Mesenchymal stem cell (in vitro differentiated cells and primary cell): ENCODE measurements at regions not wholly inside any gene's neighbourhood (a gene's known extent, or its start where the extent isn't known, plus 50 kb on each side); places are given as distances from the start of the nearest gene placed in this dataset.

Source experiments
- DNase-seq: peaks from one replicate; pipeline ENCODE4 v3.0.0-alpha.2; 2013
- H2AFZ ChIP-seq: one replicate; pipeline ENCODE4 v1.6.1; 2013; ENCODE audit warnings: low read depth, mild to moderate bottlenecking, control low read depth, inconsistent platforms, low read length, moderate library complexity
- H2AK5ac ChIP-seq: 2 replicates; pipeline ENCODE4 v1.6.1; 2013; ENCODE audit warnings: low read length, moderate library complexity, mild to moderate bottlenecking, inconsistent platforms; ENCODE audit not compliant: severe bottlenecking
- H2BK120ac ChIP-seq: one replicate; pipeline ENCODE4 v1.6.1; 2013; ENCODE audit warnings: low read depth, mild to moderate bottlenecking, inconsistent platforms, low read length, moderate library complexity
- H2BK12ac ChIP-seq, 2 experiments: one replicate each; pipeline ENCODE4 v1.6.1; 2013; ENCODE audit warnings: inconsistent platforms in 2 of 2, low read length in 2 of 2, mild to moderate bottlenecking in 2 of 2, moderate library complexity in 2 of 2, control low read depth in 1 of 2
- H2BK15ac ChIP-seq: one replicate; pipeline ENCODE4 v1.6.1; 2013; ENCODE audit warnings: mild to moderate bottlenecking, low read depth, inconsistent platforms; ENCODE audit not compliant: poor library complexity, severe bottlenecking
- H2BK5ac ChIP-seq: 2 replicates; pipeline ENCODE4 v1.6.1; 2013; ENCODE audit warnings: low read depth, mild to moderate bottlenecking, low read length, control low read depth, inconsistent platforms; ENCODE audit not compliant: poor library complexity, severe bottlenecking
- H3K14ac ChIP-seq, 2 experiments: one replicate each; pipeline ENCODE4 v1.6.1; 2013; ENCODE audit warnings: inconsistent platforms in 2 of 2, low read length in 2 of 2, control low read depth in 1 of 2, mild to moderate bottlenecking in 1 of 2, moderate library complexity in 1 of 2
- H3K18ac ChIP-seq, 2 experiments: one replicate each; pipeline ENCODE4 v1.6.1; 2013; ENCODE audit warnings: inconsistent platforms in 2 of 2, low read length in 2 of 2, control low read depth in 1 of 2, low read depth in 1 of 2, mild to moderate bottlenecking in 1 of 2
- H3K23ac ChIP-seq, 2 experiments: one replicate each; pipeline ENCODE4 v1.6.1; 2013; ENCODE audit warnings: inconsistent platforms in 2 of 2, low read length in 2 of 2, mild to moderate bottlenecking in 2 of 2, moderate library complexity in 2 of 2, control low read depth in 1 of 2
- H3K27ac ChIP-seq: 2 replicates; pipeline ENCODE4 v1.5.1; 2013; ENCODE audit warnings: mild to moderate bottlenecking, moderate library complexity, low read length, control low read depth, inconsistent platforms; ENCODE audit not compliant: poor library complexity, severe bottlenecking
- H3K27me3 ChIP-seq, 2 experiments: 2 replicates each; pipeline versions ENCODE4 v1.6.1 to v1.7.0; 2013; ENCODE audit warnings: low read length in 2 of 2, mild to moderate bottlenecking in 2 of 2, moderate library complexity in 2 of 2, control low read depth in 1 of 2, inconsistent platforms in 1 of 2; ENCODE audit not compliant: control insufficient read depth in 1 of 2, insufficient read depth in 1 of 2
- H3K36me3 ChIP-seq, 2 experiments: 2 replicates each; pipeline versions ENCODE4 v1.6.1 to v1.7.0; 2013; ENCODE audit warnings: low read length in 2 of 2, control low read depth in 1 of 2, inconsistent platforms in 1 of 2, low read depth in 1 of 2, mild to moderate bottlenecking in 1 of 2; ENCODE audit not compliant: insufficient read depth in 2 of 2, control insufficient read depth in 1 of 2
- H3K4ac ChIP-seq, 2 experiments: one replicate each; pipeline ENCODE4 v1.6.1; 2013; ENCODE audit warnings: inconsistent platforms in 2 of 2, low read length in 2 of 2, mild to moderate bottlenecking in 2 of 2, moderate library complexity in 2 of 2, control low read depth in 1 of 2, low read depth in 1 of 2
- H3K4me1 ChIP-seq: 2 replicates; pipeline ENCODE4 v1.6.1; 2013; ENCODE audit warnings: low read depth, low read length, control low read depth; ENCODE audit not compliant: control insufficient read depth, insufficient read depth
- H3K4me2 ChIP-seq: 2 replicates; pipeline ENCODE4 v1.6.1; 2013; ENCODE audit warnings: low read length, mild to moderate bottlenecking, inconsistent platforms; ENCODE audit not compliant: poor library complexity, severe bottlenecking
- H3K4me3 ChIP-seq, 2 experiments: 2 replicates each; pipeline versions ENCODE4 v1.5.1 to v1.7.0; 2013; ENCODE audit warnings: low read length in 2 of 2, mild to moderate bottlenecking in 2 of 2, control low read depth in 1 of 2, low read depth in 1 of 2; ENCODE audit not compliant: insufficient read depth in 1 of 2
- H3K79me1 ChIP-seq: replicated peaks from 2 replicates; pipeline ENCODE4 v1.6.1; 2013; ENCODE audit warnings: mild to moderate bottlenecking, control low read depth, low read length, inconsistent platforms; ENCODE audit not compliant: poor library complexity, severe bottlenecking
- H3K9ac ChIP-seq: 2 replicates; pipeline ENCODE4 v1.7.0; 2013; ENCODE audit warnings: mild to moderate bottlenecking, low read length, moderate library complexity
- H3K9me3 ChIP-seq: 2 replicates; pipeline ENCODE4 v1.7.0; 2013; ENCODE audit warnings: mild to moderate bottlenecking, low read length; ENCODE audit not compliant: control insufficient read depth
- H4K8ac ChIP-seq: one replicate; pipeline ENCODE4 v1.6.1; 2013; ENCODE audit warnings: inconsistent platforms, mild to moderate bottlenecking, low read length, moderate library complexity
- H4K91ac ChIP-seq: one replicate; pipeline ENCODE4 v1.6.1; 2013; ENCODE audit warnings: mild to moderate bottlenecking, low read length, inconsistent platforms
- WGBS: methylation state at CpG from one replicate; pipeline ENCODE4 v1.1.7; 2013; ENCODE audit warnings: mixed read lengths; 5-methylcytosine and 5-hydroxymethylcytosine counted together

DNA sequence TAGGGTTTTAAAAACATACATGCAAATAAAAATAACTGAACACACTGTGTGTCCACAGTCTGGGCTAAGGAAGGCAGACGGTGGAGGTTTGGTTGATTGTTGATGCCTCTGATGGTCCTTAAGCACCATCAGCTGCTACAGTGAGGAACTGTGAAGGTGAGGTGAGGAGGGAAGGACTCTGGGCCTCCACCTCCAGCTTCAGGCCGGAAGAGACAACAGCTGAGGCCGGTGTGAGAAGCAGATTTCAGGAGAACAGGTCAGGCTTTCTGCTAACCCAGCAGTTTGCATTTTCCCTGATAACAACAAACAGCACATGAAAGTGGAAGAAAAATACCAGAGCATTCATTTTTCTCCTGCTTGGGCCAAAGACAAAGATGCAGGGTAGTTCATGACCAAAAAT, 189.9 kb upstream of the AJAP1 start:
- no peak overlapping the region for H3K27ac ChIP-seq
- no peak overlapping the region for H2BK12ac ChIP-seq
- WGBS: 79% methylated on average over 3 of the region's 3 CpGs
- DNase-seq: no peak
- H3K4me1 ChIP-seq: no peaks in the 10 kb centered on the region
- no peaks in the 10 kb centered on the region for H3K36me3 ChIP-seq
- no peak overlapping the region for H3K4me2 ChIP-seq
- no peak overlapping the region for H3K23ac ChIP-seq
- no peak overlapping the region for H3K18ac ChIP-seq
- no peak overlapping the region for H2BK120ac ChIP-seq
- H4K91ac ChIP-seq: no peak overlapping the region
- H3K9ac ChIP-seq: no peak overlapping the region
- no peaks in the 10 kb centered on the region for H3K79me1 ChIP-seq
- no peak overlapping the region for H3K4me3 ChIP-seq
- H3K14ac ChIP-seq: no peak overlapping the region
- H4K8ac ChIP-seq: no peak overlapping the region
- H3K9me3 ChIP-seq: peaks cover 3% of the 10 kb centered on the region
- no peaks in the 10 kb centered on the region for H3K27me3 ChIP-seq
- H2AK5ac ChIP-seq: no peak overlapping the region
- H3K4ac ChIP-seq: no peak overlapping the region
- H2AFZ ChIP-seq: no peak overlapping the region
- no peak overlapping the region for H2BK5ac ChIP-seq
- H2BK15ac ChIP-seq: no peak overlapping the region

DNA sequence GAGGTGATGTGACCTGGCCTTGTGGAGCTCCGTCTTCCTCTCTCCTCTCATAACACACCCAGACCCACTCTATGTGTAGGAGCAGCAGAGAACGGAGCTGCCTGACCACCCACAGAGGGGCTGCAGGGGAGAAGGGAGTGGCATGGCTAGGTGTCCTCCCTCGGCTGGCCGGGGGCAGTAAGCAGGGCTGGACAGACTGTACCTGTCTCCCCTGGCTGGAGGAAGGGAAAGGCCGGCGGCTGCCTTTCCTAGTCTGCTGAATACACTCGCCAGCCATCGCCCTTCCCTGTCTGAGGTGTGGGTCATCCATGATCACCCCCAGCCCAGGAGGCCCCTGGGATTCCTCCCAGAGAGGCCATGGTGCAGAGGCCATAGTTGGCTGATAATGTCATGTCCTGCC, 187.2 kb upstream of the AJAP1 start:
- DNase-seq: no peak
- Histone ChIP-seq H3K23ac (no peak overlapping the region), H3K4me3 (no peak overlapping the region), H3K36me3 (no peaks in the 10 kb centered on the region), H3K4me1 (no peaks in the 10 kb centered on the region), H4K8ac (no peak overlapping the region), H2BK15ac (no peak overlapping the region), H3K9ac (no peak overlapping the region), H3K4me2 (no peak overlapping the region), H3K4ac (no peak overlapping the region), H2BK120ac (no peak overlapping the region), H3K18ac (no peak overlapping the region), H4K91ac (no peak overlapping the region), H3K14ac (no peak overlapping the region), H2BK5ac (no peak overlapping the region), H3K9me3 (peaks cover 3% of the 10 kb centered on the region), H2BK12ac (no peak overlapping the region), H2AK5ac (no peak overlapping the region), H3K79me1 (no peaks in the 10 kb centered on the region), H3K27me3 (no peaks in the 10 kb centered on the region), H3K27ac (no peak overlapping the region), H2AFZ (no peak overlapping the region)
- WGBS: 65% methylated on average over 7 of the region's 8 CpGs

DNA sequence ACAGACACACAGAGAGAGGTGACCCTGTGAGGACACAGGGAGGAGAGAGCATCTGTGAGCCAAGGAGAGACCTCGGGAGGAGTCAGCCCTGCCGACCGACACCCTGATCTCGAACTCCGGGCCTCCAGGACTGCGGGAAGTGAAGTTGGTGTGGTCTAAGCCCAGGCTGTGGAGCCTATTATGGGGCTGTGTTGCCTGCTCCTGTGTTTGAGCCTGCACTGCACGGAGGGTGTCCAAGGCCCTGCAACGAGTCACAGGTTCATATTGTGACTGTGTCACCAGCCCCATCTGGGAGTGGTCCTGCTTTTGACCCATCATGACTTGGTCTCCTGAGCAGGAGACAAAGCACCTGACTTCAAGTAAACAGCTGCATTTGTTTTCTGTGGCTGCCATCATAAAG, 186.0 kb upstream of the AJAP1 start:
- Histone ChIP-seq H3K9ac (no peak overlapping the region), H3K4me2 (no peak overlapping the region), H3K4ac (no peak overlapping the region), H3K27me3 (no peaks in the 10 kb centered on the region), H2AK5ac (no peak overlapping the region), H2AFZ (no peak overlapping the region), H3K27ac (no peak overlapping the region), H3K4me1 (no peaks in the 10 kb centered on the region), H2BK5ac (no peak overlapping the region), H3K18ac (no peak overlapping the region), H3K79me1 (no peaks in the 10 kb centered on the region), H3K23ac (no peak overlapping the region), H4K8ac (no peak overlapping the region), H2BK12ac (no peak overlapping the region), H2BK15ac (no peak overlapping the region), H3K9me3 (peaks cover 3% of the 10 kb centered on the region), H4K91ac (no peak overlapping the region), H3K4me3 (no peak overlapping the region), H3K36me3 (no peaks in the 10 kb centered on the region), H2BK120ac (no peak overlapping the region), H3K14ac (no peak overlapping the region)
- no peak for DNase-seq
- 84% methylated on average over 8 of the region's 8 CpGs for WGBS

DNA sequence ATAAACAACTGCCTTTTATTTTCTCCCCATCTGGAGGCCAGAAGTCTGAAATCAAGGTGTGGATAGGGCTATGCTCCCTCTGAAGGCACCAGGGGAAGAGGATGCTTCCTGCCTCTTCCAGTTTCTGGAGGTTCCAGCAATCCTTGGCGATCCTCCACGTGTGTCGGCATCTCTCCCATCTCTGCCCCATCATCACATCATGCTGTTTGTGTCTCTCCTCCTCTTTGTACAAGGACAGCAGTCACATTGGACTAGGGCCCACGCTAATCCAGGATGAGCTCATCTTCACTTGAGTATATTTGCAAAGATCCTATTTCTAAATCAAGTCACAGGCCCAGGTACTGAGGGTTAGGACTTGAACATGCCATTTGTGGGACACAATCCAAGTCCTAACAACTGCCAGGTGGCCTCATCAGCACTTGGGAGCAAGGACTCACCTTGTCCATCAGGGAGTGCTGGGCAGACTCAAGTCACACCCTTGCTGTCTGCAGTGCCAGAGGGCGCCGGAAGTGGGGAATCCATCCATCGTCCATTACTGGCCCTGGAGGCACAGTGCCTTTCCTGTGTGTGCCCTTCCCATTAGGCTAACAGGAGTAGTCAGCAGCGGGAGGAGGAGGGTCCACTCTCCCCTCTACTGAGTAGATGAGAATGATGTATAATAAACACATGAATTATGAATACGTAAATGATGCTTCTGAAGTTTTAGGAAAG, 185.4 kb upstream of the AJAP1 start:
- Histone ChIP-seq H3K4me2 (no peak overlapping the region), H2BK120ac (no peak overlapping the region), H2BK12ac (no peak overlapping the region), H3K4me1 (no peaks in the 10 kb centered on the region), H3K23ac (no peak overlapping the region), H3K79me1 (no peaks in the 10 kb centered on the region), H3K27me3 (no peaks in the 10 kb centered on the region), H3K36me3 (no peaks in the 10 kb centered on the region), H2BK5ac (no peak overlapping the region), H3K9ac (no peak overlapping the region), H3K4me3 (no peak overlapping the region), H3K18ac (no peak overlapping the region), H3K14ac (no peak overlapping the region), H2BK15ac (no peak overlapping the region), H4K8ac (no peak overlapping the region), H2AK5ac (no peak overlapping the region), H3K9me3 (peaks cover 8% of the 10 kb centered on the region), H3K4ac (no peak overlapping the region), H4K91ac (no peak overlapping the region), H2AFZ (no peak overlapping the region), H3K27ac (no peak overlapping the region)
- 76% methylated on average over 7 of the region's 9 CpGs for WGBS
- DNase-seq: no peak
